PC-9 (cell line): ENCODE measurements at regions not wholly inside any gene's neighbourhood (a gene's known extent, or its start where the extent isn't known, plus 50 kb on each side); places are given as distances from the start of the nearest gene placed in this dataset.

ENCODE experiments used
- CTCF ChIP-seq: fragments of 200-600 bp; sonication (generic); conservative IDR thresholded peaks from 2 replicates; pipeline ENCODE4 v1.6.1; 2017; ENCODE audit warnings: mixed run types, antibody characterized with exemption, mild to moderate bottlenecking, moderate library complexity
- EZH2 ChIP-seq: fragments of 200-600 bp; sonication (generic); IDR thresholded peaks from 2 replicates; pipeline ENCODE4 v1.8.0; 2017; ENCODE audit warnings: antibody characterized with exemption, low read depth

- no peak for TF ChIP-seq EZH2
- TF ChIP-seq CTCF, result no peak
These were observed 401.6 kb upstream of the PRR16 start for GRCh38 chr5:120062515-120062917.
